HCT116 (cell line): ENCODE measurements at regions not wholly inside any gene's neighbourhood (a gene's known extent, or its start where the extent isn't known, plus 50 kb on each side); places are given as distances from the start of the nearest gene placed in this dataset.

Experiments
- ATAC-seq: fragments of 200-7000 bp; cut with Tn5 transposase; 2 replicates; pipeline ENCODE4 v1.9.1; 2020; ENCODE audit warnings: mild to moderate bottlenecking, moderate library complexity
- BruUV-seq: library from RNA; stranded (reverse); fragments of 400-500 nt; replicated peaks from 2 replicates; lab custom pipeline; 2021; lab: Mats Ljungman, UMichigan
- CTCF ChIA-PET: fragments of 300-600 bp; sonication (Branson Sonifier 250); formaldehyde crosslinking; loops from one replicate; lab custom pipeline; 2021; ENCODE audit warnings: antibody characterized with exemption; lab: Charles Lee
- POLR2A ChIA-PET: fragments of 300-600, 350-600 bp; sonication (Branson Sonifier 250); formaldehyde crosslinking; loops from one replicate; lab custom pipeline; 2021; ENCODE audit warnings: antibody characterized with exemption; lab: Charles Lee
- RAD21 ChIA-PET, 2 experiments: fragments of 300-600 bp; sonication (Branson Sonifier 250); formaldehyde crosslinking; loops; one replicate each; lab custom pipeline; 2023; ENCODE audit warnings: low total read pairs in 2 of 2; ENCODE audit not compliant: uncharacterized antibody in 2 of 2, unreplicated experiment in 2 of 2, low non-redundant PET in 1 of 2; lab: Charles Lee
- DNase-seq: peaks from one replicate; pipeline ENCODE4 v3.0.0-alpha.2; 2010; ENCODE audit warnings: low read depth, low spot score
- H2AFZ ChIP-seq: fragments of 200-600 bp; shearing (Covaris generic), sonication (generic); 2 replicates; pipeline ENCODE4 v1.6.1; 2017; ENCODE audit warnings: low read depth, mixed run types, mixed read lengths, antibody characterized with exemption, low read length; ENCODE audit not compliant: poor library complexity, severe bottlenecking
- H3K27ac ChIP-seq: 2 replicates; pipeline ENCODE4 v1.5.1; 2012; ENCODE audit warnings: low read depth, low read length
- H3K27me3 ChIP-seq: fragments of 200-600 bp; sonication (generic); 2 replicates; pipeline ENCODE4 v1.6.1; 2016; ENCODE audit warnings: mixed run types, low read length, mixed read lengths; ENCODE audit not compliant: insufficient read depth
- H3K36me3 ChIP-seq, 2 experiments: fragments of 200-500 bp in 1 of 2; fragments of 200-600 bp in 1 of 2; sonication (Bioruptor generic) in 1 of 2; sonication (generic) in 1 of 2; 2 replicates each; pipeline versions ENCODE4 v1.5.1 to v1.6.1; 2014 to 2016; ENCODE audit warnings: low read length in 2 of 2, inconsistent platforms in 1 of 2, mixed read lengths in 1 of 2, mixed run types in 1 of 2; ENCODE audit not compliant: insufficient read depth in 2 of 2, control insufficient read depth in 1 of 2
- H3K4me1 ChIP-seq, 2 experiments: fragments of 200-600 bp in 1 of 2; sonication (generic) in 1 of 2; 2 replicates each; pipeline versions ENCODE4 v1.5.1 to v1.6.1; 2012 to 2017; ENCODE audit warnings: low read length in 2 of 2, inconsistent platforms in 1 of 2, mild to moderate bottlenecking in 1 of 2, mixed read lengths in 1 of 2, mixed run types in 1 of 2, moderate library complexity in 1 of 2; ENCODE audit not compliant: insufficient read depth in 2 of 2, control insufficient read depth in 1 of 2
- H3K4me2 ChIP-seq: fragments of 200-600 bp; sonication (generic); 2 replicates; pipeline ENCODE4 v1.6.1; 2017; ENCODE audit warnings: mixed run types, low read length, mixed read lengths
- H3K4me3 ChIP-seq, 2 experiments: fragments of 200-600 bp in 1 of 2; sonication (generic) in 1 of 2; replicated peaks in 1 of 2; 2 replicates each; pipeline ENCODE4 v1.5.1; 2011 to 2016; ENCODE audit warnings: low read length in 2 of 2, control low read depth in 1 of 2, low read depth in 1 of 2, mild to moderate bottlenecking in 1 of 2, mixed read lengths in 1 of 2, mixed run types in 1 of 2
- H3K79me2 ChIP-seq: fragments of 200-600 bp; sonication (generic); 2 replicates; pipeline ENCODE4 v1.6.1; 2017; ENCODE audit warnings: mild to moderate bottlenecking, mixed run types, low read length, moderate library complexity, mixed read lengths; ENCODE audit not compliant: insufficient read depth
- H3K9ac ChIP-seq: fragments of 200-600 bp; sonication (generic); 2 replicates; pipeline ENCODE4 v1.6.1; 2016; ENCODE audit warnings: low read length, mixed read lengths
- H3K9me2 ChIP-seq: fragments of 200-600 bp; sonication (generic), shearing (Covaris generic); 2 replicates; pipeline ENCODE4 v1.6.1; 2017; ENCODE audit warnings: mixed run types, mild to moderate bottlenecking, moderate library complexity; ENCODE audit not compliant: insufficient read depth
- H3K9me3 ChIP-seq, 2 experiments: fragments of 200-500 bp in 1 of 2; fragments of 200-600 bp in 1 of 2; sonication (Bioruptor generic) in 1 of 2; sonication (generic) in 1 of 2; 2 replicates each; pipeline ENCODE4 v1.6.1; 2014 to 2017; ENCODE audit warnings: low read length in 2 of 2, mixed read lengths in 2 of 2, inconsistent platforms in 1 of 2, low read depth in 1 of 2, mild to moderate bottlenecking in 1 of 2, mixed run types in 1 of 2, moderate library complexity in 1 of 2; ENCODE audit not compliant: control insufficient read depth in 1 of 2, insufficient read depth in 1 of 2
- H4K20me1 ChIP-seq: fragments of 200-600 bp; sonication (generic), shearing (Covaris generic); 2 replicates; pipeline ENCODE4 v1.6.1; 2017; ENCODE audit warnings: mixed run types, mild to moderate bottlenecking, moderate library complexity; ENCODE audit not compliant: insufficient read depth
- ATF3 ChIP-seq: IDR thresholded peaks from 2 replicates; pipeline ENCODE4 v1.6.1; 2012
- CEBPB ChIP-seq: IDR thresholded peaks from 2 replicates; pipeline ENCODE4 v1.6.1; 2012; ENCODE audit warnings: low read depth
- CTCF ChIP-seq, 3 experiments: fragments of 200-600 bp in 1 of 3; sonication (generic) in 1 of 3; IDR thresholded peaks in 2 of 3; conservative IDR thresholded peaks in 1 of 3; 2 replicates each; pipeline ENCODE4 v1.5.1; 2012 to 2017; ENCODE audit warnings: low read depth in 2 of 3, low read length in 2 of 3, antibody characterized with exemption in 1 of 3, borderline replicate concordance in 1 of 3, control low read depth in 1 of 3, mild to moderate bottlenecking in 1 of 3, mixed read lengths in 1 of 3, mixed run types in 1 of 3, moderate library complexity in 1 of 3; ENCODE audit not compliant: insufficient read depth in 1 of 3
- EGR1 ChIP-seq: IDR thresholded peaks from 2 replicates; pipeline ENCODE4 v1.6.1; 2012; ENCODE audit warnings: low read depth
- ELF1 ChIP-seq: IDR thresholded peaks from 2 replicates; pipeline ENCODE4 v1.6.1; 2012; ENCODE audit warnings: low read depth, borderline replicate concordance
- EZH2phosphoT487 ChIP-seq: fragments of 200-600 bp; IDR thresholded peaks from 2 replicates; pipeline ENCODE4 v1.6.1; 2018; ENCODE audit warnings: antibody characterized with exemption, borderline replicate concordance
- RAD21 ChIP-seq: IDR thresholded peaks from 2 replicates; pipeline ENCODE4 v1.6.1; 2012; ENCODE audit warnings: low read depth, mild to moderate bottlenecking
- REST ChIP-seq: IDR thresholded peaks from 2 replicates; pipeline ENCODE4 v1.6.1; 2012; ENCODE audit warnings: low read depth
- SIN3A ChIP-seq: IDR thresholded peaks from 2 replicates; pipeline ENCODE4 v1.6.1; 2012; ENCODE audit warnings: low read depth
- SRF ChIP-seq: IDR thresholded peaks from 2 replicates; pipeline ENCODE4 v1.6.1; 2012; ENCODE audit warnings: low read depth
- YY1 ChIP-seq: IDR thresholded peaks from 2 replicates; pipeline ENCODE4 v1.6.1; 2011; ENCODE audit warnings: low read length, low read depth, moderate library complexity, mild to moderate bottlenecking; ENCODE audit not compliant: insufficient replicate concordance; ENCODE audit errors: extremely low read depth
- ZFX ChIP-seq: fragments of 450-650 bp; IDR thresholded peaks from 2 replicates; pipeline ENCODE4 v1.6.1; 2017
- ZNF274 ChIP-seq: fragments of 200-500 bp; sonication (Bioruptor generic); IDR thresholded peaks from 2 replicates; pipeline ENCODE4 v1.6.1; 2014; ENCODE audit warnings: mild to moderate bottlenecking, low read depth, low read length, inconsistent platforms
- intact Hi-C: fragments of 100-400 bp; cut with micrococcal nuclease; formaldehyde crosslinking; loops from 2 replicates; pipeline ENCODE4 v1.10.0; 2022

GRCh38 chr17:71547904-71548303 lies 572.9 kb upstream of the SOX9 start:
- ChIA-PET RAD21 (no interaction called here), POLR2A (no interaction called here), CTCF (no interaction called here)
- intact Hi-C loops, result no loop called here
- H3K4me2 ChIP-seq, result no peak overlapping the region
- no peaks in the 10 kb centered on the region for H3K27me3 ChIP-seq
- no peak overlapping the region for H3K27ac ChIP-seq
- H3K9me2 ChIP-seq, result no peaks in the 10 kb centered on the region
- no peak overlapping the region for H2AFZ ChIP-seq
- no peak overlapping the region for H3K9ac ChIP-seq
- H4K20me1 ChIP-seq, result no peaks in the 10 kb centered on the region
- no peaks in the 10 kb centered on the region for H3K36me3 ChIP-seq
- H3K79me2 ChIP-seq, result no peaks in the 10 kb centered on the region
- DNase-seq (no peak), ATAC-seq (no peak)
- H3K4me1 ChIP-seq, result no peaks in the 10 kb centered on the region
- BruUV-seq, result no TSS peak
- no peaks in the 10 kb centered on the region for H3K9me3 ChIP-seq
- no peak overlapping the region for H3K4me3 ChIP-seq
- TF ChIP-seq CTCF (IDR thresholded peaks at IDR 0.05 in 2 of 3, conservative IDR thresholded peaks at IDR 0.05 in 1 of 3; ENCODE audit: borderline replicate concordance in 1 of 3, insufficient read depth in 1 of 3, low read depth in 2 of 3, low read length in 2 of 3) (no peak), CEBPB (no peak), YY1 (no peak), ATF3 (no peak), EZH2phosphoT487 (no peak), REST (no peak), ZFX (no peak), EGR1 (no peak), ELF1 (no peak), RAD21 (no peak), ZNF274 (no peak), SIN3A (no peak), SRF (no peak)
